GM19467 (cell line): ENCODE measurements at regions not wholly inside any gene's neighbourhood (a gene's known extent, or its start where the extent isn't known, plus 50 kb on each side); places are given as distances from the start of the nearest gene placed in this dataset.
"Not testable (repeated sequence)": the region's sequence is repeated elsewhere in the genome, so short reads cannot be mapped to it uniquely, and the experiment has no call there.

ENCODE experiments used
- ATAC-seq: cut with Tn5 transposase; IDR thresholded peaks from one replicate; pipeline ENCODE4 v1.9.1; 2021; ENCODE audit warnings: mild to moderate bottlenecking, moderate library complexity; ENCODE audit not compliant: unreplicated experiment

GRCh38 chr18:67143028-67143427 is 373.5 kb downstream of the DSEL start:
- no peak for ATAC-seq

- ATAC-seq, result no peak
These were observed 373.9 kb downstream of the DSEL start for GRCh38 chr18:67142604-67143003.

DNA sequence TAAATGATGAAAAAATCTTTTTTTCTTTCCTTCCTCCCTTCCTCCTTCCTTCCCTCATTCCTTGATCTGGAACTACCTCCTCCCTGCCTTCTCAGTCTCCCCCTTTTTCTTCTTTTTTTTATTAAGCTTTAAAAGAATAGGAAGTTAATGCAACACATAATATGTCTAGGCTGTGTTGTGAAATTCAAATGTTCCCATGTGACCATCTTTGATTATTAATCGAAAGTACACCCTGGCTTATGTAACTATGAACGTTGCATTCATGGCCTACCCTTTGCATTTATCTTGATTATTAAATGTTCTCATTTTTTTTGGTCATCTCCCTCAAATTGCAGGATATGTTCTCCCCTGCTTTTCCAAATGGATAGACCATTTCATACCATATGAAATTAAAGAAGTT is 376.0 kb downstream of the DSEL start:
- ATAC-seq, result no peak

DNA sequence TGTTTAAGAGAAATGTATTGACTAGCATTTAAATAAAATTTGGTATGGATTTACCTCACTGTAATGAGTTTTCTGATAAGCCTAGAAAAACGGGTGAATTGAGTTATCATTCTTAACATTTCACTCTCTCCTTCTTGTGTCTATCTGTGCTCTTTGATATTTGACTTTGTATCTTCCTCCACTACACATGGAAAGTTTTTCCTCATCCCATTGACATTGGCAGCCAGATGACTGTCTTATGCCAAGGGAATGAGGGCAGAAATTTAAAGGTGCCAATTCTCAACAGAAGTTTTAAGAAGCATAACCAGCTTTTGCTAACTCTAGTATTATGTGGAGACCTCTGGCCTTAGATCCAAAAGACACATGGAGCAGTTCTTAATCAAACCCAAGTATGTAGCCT is 376.6 kb downstream of the DSEL start:
- ATAC-seq, result no peak

GRCh38 chr18:67135981-67136380 is 380.5 kb downstream of the DSEL start:
- ATAC-seq, result no peak

DNA sequence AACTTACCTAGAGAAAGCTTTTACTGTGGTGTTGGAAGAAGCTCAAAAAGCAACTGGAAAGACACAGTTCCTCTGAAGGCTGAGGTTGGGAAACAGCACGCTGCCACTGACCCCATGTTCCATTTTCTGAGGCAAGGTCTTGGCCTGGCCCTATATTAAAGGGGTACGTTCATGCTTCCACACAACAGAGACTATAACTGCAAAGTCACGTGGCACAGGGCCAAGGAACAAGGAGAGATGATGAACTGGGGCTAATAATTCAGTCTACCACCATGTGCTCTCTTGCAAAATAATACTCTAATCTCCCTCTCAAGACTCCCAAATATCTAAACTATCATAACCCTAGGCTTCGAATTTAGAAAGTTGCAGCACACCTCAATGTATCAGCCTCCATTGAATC is 381.6 kb downstream of the DSEL start:
- ATAC-seq, result no peak

DNA sequence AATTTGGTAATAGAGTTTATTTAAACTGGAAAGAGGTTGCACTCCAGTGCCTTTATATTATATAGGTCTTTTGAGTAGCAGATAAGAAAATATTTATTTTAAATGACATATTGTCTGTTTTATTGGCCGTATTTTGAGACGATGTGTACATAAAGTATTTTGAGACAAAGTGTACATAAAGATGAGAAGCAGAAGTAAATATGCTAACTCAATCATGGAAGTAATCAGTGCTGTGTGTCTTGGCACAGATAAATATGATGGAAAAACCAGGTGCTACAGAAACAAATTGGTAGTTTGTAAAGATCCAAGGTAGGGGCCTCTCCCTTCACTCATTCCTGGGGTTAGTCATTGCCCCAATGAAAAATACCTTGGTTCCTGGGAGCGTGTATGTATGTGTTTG is 382.9 kb downstream of the DSEL start:
- no peak for ATAC-seq

DNA sequence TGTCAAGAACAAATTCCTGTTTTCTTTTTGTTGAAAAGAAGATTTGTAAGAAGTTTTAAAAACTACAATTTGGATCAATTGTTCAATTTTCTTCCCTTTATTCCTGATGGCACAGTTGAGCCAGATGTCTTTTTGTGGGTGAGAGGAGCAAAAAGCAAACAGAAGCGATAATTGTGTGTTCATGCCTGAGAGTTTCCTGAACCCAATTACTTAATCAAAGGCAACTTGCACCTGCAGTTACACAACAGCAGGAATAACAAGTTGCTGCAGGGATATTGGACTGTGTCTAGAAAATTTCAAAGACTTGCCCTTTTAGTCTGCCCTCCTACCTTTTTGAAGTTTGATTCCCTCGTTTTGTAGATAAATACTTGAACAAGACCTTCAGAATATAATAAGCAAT is 383.6 kb downstream of the DSEL start:
- ATAC-seq, result no peak

GRCh38 chr18:67131498-67131897 is 385.0 kb downstream of the DSEL start:
- no peak for ATAC-seq

DNA sequence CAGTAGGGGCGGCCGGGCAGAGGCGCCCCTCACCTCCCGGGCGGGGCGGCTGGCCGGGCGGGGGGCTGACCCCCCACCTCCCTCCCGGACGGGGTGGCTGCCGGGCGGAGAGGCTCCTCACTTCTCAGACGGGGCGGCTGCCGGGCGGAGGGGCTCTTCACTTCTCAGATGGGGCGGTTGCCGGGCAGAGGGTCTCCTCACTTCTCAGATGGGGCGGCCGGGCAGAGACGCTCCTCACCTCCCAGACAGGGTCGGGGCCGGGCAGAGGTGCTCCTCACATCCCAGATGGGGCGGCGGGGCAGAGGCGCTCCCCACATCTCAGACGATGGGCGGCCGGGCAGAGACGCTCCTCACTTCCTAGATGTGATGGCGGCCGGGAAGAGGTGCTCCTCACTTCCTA is 389.8 kb downstream of the DSEL start:
- ATAC-seq, result not testable (repeated sequence)

GRCh38 chr18:67123901-67124300 is 392.6 kb downstream of the DSEL start:
- ATAC-seq, result no peak

GRCh38 chr18:67117804-67118203 is 398.7 kb downstream of the DSEL start:
- no peak for ATAC-seq

DNA sequence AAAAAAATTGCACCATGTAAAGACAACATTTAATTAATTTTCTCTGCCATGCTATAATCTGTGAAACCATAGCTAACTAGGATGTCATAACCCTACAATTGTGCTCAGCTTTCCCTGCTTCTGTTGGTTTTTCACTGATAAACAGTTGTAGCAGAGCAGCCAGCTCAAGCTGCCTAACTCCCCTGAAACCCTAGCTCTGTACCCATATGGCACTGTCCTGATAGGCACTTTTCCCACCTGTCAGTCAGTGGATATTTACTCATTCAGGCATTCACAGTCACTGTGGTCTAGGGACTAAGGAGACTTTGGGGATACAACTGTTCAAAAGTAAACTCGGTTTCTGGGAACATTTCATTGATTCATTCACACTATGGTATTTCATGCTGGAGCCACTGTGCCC is 407.0 kb downstream of the DSEL start:
- ATAC-seq, result no peak

DNA sequence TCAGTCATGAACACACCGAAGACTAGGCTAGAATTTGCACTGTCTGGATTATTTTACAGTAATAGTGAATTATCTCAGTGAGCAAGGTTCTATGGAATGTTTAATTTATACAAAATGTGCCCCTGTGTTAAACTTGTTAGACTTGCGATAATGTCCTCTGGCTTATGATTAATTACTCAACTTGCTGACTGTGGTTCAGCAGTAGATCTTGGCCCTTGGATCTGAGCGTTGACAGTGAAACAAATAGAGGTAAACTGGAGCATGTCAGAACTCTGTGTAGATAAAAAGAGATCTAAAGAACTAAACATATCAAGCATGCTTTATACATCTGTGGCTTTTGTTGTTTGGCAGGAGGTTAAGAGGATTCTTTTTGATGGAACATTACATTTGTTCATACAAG is 407.6 kb downstream of the DSEL start:
- no peak for ATAC-seq

DNA sequence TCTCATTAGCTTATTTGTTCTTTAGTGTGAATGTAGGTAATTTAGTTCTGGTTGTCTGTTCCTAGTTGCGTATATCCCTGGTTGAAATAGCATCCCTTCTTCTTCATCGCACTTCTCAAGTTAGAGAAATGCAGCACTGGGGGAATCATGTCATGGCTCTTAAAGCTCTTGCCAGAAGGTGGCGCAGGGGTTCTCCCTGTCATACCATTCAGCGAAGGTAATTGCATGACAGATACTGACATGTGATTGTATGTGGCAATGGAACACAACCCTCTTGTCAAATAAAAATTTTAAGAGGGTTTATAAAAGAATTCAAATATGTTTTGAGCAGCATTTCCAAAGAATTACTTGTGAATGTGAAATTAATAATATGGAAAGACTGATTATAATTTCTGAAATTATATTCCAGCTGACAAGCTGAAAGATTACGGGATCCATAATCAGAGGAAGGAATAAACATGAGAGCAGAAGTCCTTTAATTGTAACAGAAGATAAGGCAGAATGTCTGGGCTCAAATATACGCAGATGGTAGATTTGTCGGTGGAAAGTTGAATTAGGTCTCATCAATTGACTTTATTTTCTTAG is 411.7 kb downstream of the DSEL start:
- ATAC-seq, result peak; percentile 84

- no peak for ATAC-seq
These were observed 422.4 kb downstream of the DSEL start for GRCh38 chr18:67094123-67094522.

- no peak for ATAC-seq
These were observed 424.4 kb downstream of the DSEL start for GRCh38 chr18:67092141-67092540.

DNA sequence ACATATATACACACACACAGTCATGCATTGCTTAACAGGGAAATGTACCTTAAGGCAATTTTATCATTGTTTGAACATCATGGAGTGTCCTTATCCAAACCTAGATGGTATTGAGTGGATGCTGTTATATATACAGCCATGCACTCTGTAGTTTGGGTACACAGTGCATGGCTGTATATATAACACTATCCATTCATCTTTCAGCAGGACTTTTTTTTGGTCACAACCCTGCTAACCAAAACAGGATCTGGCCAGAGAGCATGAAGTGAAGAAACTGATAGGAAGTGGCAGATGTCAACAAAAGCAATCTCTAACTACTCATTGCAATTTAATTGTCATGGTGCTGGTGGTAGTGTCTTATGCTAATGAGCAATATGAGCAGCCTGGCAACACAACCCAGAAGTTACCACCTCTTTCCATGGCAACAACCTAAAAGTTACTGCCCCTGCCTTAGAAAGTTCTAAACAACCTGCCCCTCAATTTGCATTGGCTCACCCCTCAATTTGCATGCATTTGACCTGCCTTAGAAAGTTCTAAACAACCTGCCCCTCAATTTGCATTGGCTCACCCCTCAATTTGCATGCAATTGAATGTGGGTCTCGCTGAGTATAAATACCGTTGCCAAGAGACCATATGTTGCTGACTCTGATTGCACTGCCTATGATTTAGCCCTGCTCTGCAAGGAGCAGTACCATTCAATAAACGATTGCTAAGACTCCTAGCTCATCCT is 434.9 kb downstream of the DSEL start:
- ATAC-seq, result no peak

DNA sequence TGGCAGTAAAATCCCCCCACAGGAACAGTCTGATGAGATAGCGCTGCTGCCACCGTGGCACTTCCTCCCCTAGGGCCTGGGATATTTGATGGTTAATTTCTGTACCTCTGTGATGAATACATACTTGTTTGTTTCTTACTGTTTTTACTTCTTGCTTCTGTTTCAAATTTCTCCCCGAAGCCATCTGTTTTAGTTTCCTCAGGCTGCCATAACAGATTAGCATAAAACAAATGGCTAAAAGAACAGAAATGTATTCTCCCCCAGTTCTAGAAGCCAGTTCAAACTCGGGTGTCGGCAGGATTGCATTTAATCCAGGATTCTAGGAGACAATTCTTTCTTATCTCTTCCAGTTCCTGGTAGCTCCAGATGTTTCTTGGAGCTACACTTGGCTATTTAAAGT is 435.9 kb downstream of the DSEL start:
- no peak for ATAC-seq

DNA sequence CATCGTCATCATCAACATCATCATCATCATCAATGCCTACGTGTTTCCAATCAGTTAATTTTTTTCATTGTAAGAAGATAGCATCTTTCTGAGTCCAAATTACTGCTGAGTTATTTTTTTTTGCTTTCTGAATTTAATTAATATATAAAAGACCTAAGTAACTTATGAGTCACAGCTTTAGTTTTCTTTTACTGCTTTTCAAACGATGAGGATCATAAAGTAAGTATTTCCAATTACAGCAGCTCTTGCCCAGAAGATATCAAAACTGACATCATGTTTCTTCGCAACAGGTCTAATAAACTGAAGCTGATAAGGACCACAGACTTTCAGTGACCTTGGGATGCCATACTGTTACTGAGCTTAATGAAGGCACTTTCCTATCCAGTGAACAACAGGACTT is 442.2 kb downstream of the DSEL start:
- ATAC-seq, result no peak

GRCh38 chr18:67072791-67073190 is 443.7 kb downstream of the DSEL start:
- ATAC-seq, result no peak

GRCh38 chr18:67068608-67069007 is 447.9 kb downstream of the DSEL start:
- ATAC-seq, result no peak

GRCh38 chr18:67047334-67047733 is 443.4 kb upstream of the CDH19 start:
- ATAC-seq, result no peak
